GM12874 (cell line): ENCODE measurements at regions not wholly inside any gene's neighbourhood (a gene's known extent, or its start where the extent isn't known, plus 50 kb on each side); places are given as distances from the start of the nearest gene placed in this dataset.

ENCODE experiments used
- TF ChIP-seq, protein P1 (sequence below): IDR thresholded peaks from 2 replicates; pipeline ENCODE4 v1.5.1; 2011; ENCODE audit warnings: low read depth, mild to moderate bottlenecking, control low read depth, low read length, moderate library complexity; ENCODE audit not compliant: insufficient read depth

- TF ChIP-seq, protein P1, sequence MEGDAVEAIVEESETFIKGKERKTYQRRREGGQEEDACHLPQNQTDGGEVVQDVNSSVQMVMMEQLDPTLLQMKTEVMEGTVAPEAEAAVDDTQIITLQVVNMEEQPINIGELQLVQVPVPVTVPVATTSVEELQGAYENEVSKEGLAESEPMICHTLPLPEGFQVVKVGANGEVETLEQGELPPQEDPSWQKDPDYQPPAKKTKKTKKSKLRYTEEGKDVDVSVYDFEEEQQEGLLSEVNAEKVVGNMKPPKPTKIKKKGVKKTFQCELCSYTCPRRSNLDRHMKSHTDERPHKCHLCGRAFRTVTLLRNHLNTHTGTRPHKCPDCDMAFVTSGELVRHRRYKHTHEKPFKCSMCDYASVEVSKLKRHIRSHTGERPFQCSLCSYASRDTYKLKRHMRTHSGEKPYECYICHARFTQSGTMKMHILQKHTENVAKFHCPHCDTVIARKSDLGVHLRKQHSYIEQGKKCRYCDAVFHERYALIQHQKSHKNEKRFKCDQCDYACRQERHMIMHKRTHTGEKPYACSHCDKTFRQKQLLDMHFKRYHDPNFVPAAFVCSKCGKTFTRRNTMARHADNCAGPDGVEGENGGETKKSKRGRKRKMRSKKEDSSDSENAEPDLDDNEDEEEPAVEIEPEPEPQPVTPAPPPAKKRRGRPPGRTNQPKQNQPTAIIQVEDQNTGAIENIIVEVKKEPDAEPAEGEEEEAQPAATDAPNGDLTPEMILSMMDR: no peak
These were observed 238.9 kb downstream of the ERMARD start for GRCh38 chr6:169990095-169991030.

GRCh38 chr6:169989594-169989993 lies 238.2 kb downstream of the ERMARD start:
- TF ChIP-seq, protein P1: no peak

GRCh38 chr6:169988769-169989550 lies 237.5 kb downstream of the ERMARD start:
- TF ChIP-seq, protein P1: no peak

GRCh38 chr6:169986848-169987498 lies 235.6 kb downstream of the ERMARD start:
- TF ChIP-seq, protein P1: no peak

- TF ChIP-seq, protein P1: no peak
These were observed 234.9 kb downstream of the ERMARD start for GRCh38 chr6:169986171-169986847.

GRCh38 chr6:169985121-169986015 lies 233.9 kb downstream of the ERMARD start:
- TF ChIP-seq, protein P1: no peak
